H9 (cell line): ENCODE measurements at regions not wholly inside any gene's neighbourhood (a gene's known extent, or its start where the extent isn't known, plus 50 kb on each side); places are given as distances from the start of the nearest gene placed in this dataset.

Experiments used
- DNase-seq: peaks from one replicate; pipeline ENCODE4 v3.0.0-alpha.2; 2017
- H2AFZ ChIP-seq: one replicate; pipeline ENCODE4 v1.6.1; 2013; ENCODE audit warnings: mild to moderate bottlenecking, low read length, control low read depth, moderate library complexity
- H2AK5ac ChIP-seq: 2 replicates; pipeline ENCODE4 v1.6.1; 2013; ENCODE audit warnings: low read length, control low read depth, mixed read lengths; ENCODE audit not compliant: insufficient read length
- H2BK120ac ChIP-seq: one replicate; pipeline ENCODE4 v1.6.1; 2013; ENCODE audit warnings: low read depth, mild to moderate bottlenecking, low read length, control low read depth, inconsistent platforms; ENCODE audit not compliant: poor library complexity, severe bottlenecking
- H2BK12ac ChIP-seq: 2 replicates; pipeline ENCODE4 v1.6.1; 2013; ENCODE audit warnings: low read length, control low read depth, mixed read lengths, low read depth; ENCODE audit not compliant: insufficient read length
- H2BK15ac ChIP-seq: 2 replicates; pipeline ENCODE4 v1.6.1; 2013; ENCODE audit warnings: low read depth, low read length, control low read depth
- H2BK20ac ChIP-seq: one replicate; pipeline ENCODE4 v1.6.1; 2013; ENCODE audit warnings: low read depth, mild to moderate bottlenecking, low read length, control low read depth, inconsistent platforms; ENCODE audit not compliant: poor library complexity, severe bottlenecking
- H2BK5ac ChIP-seq: 2 replicates; pipeline ENCODE4 v1.6.1; 2013; ENCODE audit warnings: low read length, control low read depth, mixed read lengths; ENCODE audit not compliant: insufficient read length
- H3K14ac ChIP-seq: 2 replicates; pipeline ENCODE4 v1.6.1; 2013; ENCODE audit warnings: low read length, control low read depth; ENCODE audit not compliant: insufficient read depth
- H3K18ac ChIP-seq: 2 replicates; pipeline ENCODE4 v1.6.1; 2013; ENCODE audit warnings: low read depth, mild to moderate bottlenecking, mixed read lengths, low read length, control low read depth; ENCODE audit not compliant: insufficient read length
- H3K23ac ChIP-seq: 2 replicates; pipeline ENCODE4 v1.6.1; 2013; ENCODE audit warnings: low read length, control low read depth, mixed read lengths, low read depth; ENCODE audit not compliant: insufficient read length
- H3K23me2 ChIP-seq: 2 replicates; pipeline ENCODE4 v1.6.1; 2013; ENCODE audit warnings: low read depth, mild to moderate bottlenecking, mixed read lengths, low read length, control low read depth; ENCODE audit not compliant: insufficient read length, poor library complexity, severe bottlenecking
- H3K27ac ChIP-seq: 2 replicates; pipeline ENCODE4 v1.5.1; 2013; ENCODE audit warnings: low read length, control low read depth, mixed read lengths, low read depth; ENCODE audit not compliant: insufficient read length
- H3K27me3 ChIP-seq: 2 replicates; pipeline ENCODE4 v1.6.1; 2013; ENCODE audit warnings: low read length, control low read depth, inconsistent platforms; ENCODE audit not compliant: insufficient read depth
- H3K4ac ChIP-seq: 2 replicates; pipeline ENCODE4 v1.6.1; 2013; ENCODE audit warnings: low read depth, mild to moderate bottlenecking, control low read depth, inconsistent platforms, low read length, moderate library complexity
- H3K4me1 ChIP-seq: 2 replicates; pipeline ENCODE4 v1.6.1; 2013; ENCODE audit warnings: low read length, control low read depth, inconsistent platforms; ENCODE audit not compliant: insufficient read depth
- H3K4me2 ChIP-seq: 2 replicates; pipeline ENCODE4 v1.6.1; 2013; ENCODE audit warnings: low read length, control low read depth, mixed read lengths; ENCODE audit not compliant: insufficient read length, insufficient read depth
- H3K56ac ChIP-seq: 2 replicates; pipeline ENCODE4 v1.6.1; 2013; ENCODE audit warnings: low read depth, mild to moderate bottlenecking, mixed read lengths, low read length, control low read depth; ENCODE audit not compliant: insufficient read length
- H3K79me1 ChIP-seq: 2 replicates; pipeline ENCODE4 v1.6.1; 2013; ENCODE audit warnings: low read depth, mild to moderate bottlenecking, moderate library complexity, low read length, control low read depth, inconsistent platforms; ENCODE audit not compliant: insufficient read depth, poor library complexity, severe bottlenecking
- H3K79me2 ChIP-seq: 2 replicates; pipeline ENCODE4 v1.6.1; 2013; ENCODE audit warnings: low read length, control low read depth, inconsistent platforms; ENCODE audit not compliant: insufficient read depth
- H3K9ac ChIP-seq: 2 replicates; pipeline ENCODE4 v1.6.1; 2013; ENCODE audit warnings: low read length, control low read depth, mixed read lengths; ENCODE audit not compliant: insufficient read length; ENCODE audit errors: extremely low read depth
- H3K9me3 ChIP-seq: one replicate; pipeline ENCODE4 v1.6.1; 2013; ENCODE audit warnings: low read depth, low read length, inconsistent platforms; ENCODE audit not compliant: control insufficient read depth
- H3T11ph ChIP-seq: one replicate; pipeline ENCODE4 v1.6.1; 2013; ENCODE audit warnings: mild to moderate bottlenecking, low read length, control low read depth, inconsistent platforms
- H4K20me1 ChIP-seq: one replicate; pipeline ENCODE4 v1.6.1; 2013; ENCODE audit not compliant: control insufficient read depth, insufficient read length, insufficient read depth
- H4K5ac ChIP-seq: 2 replicates; pipeline ENCODE4 v1.6.1; 2013; ENCODE audit warnings: low read depth, mild to moderate bottlenecking, mixed read lengths, low read length, control low read depth; ENCODE audit not compliant: insufficient read length
- H4K8ac ChIP-seq: replicated peaks from 2 replicates; pipeline ENCODE4 v1.6.1; 2013; ENCODE audit warnings: low read length, control low read depth, mixed read lengths, low read depth; ENCODE audit not compliant: insufficient read length
- H4K91ac ChIP-seq: 2 replicates; pipeline ENCODE4 v1.6.1; 2013; ENCODE audit warnings: low read depth, mild to moderate bottlenecking, moderate library complexity, mixed read lengths, low read length, control low read depth; ENCODE audit not compliant: insufficient read length
- H3K27ac Mint-ChIP-seq, 3 experiments: 2 replicates in 2 of 3; 3 replicates in 1 of 3; pipeline ENCODE4 v1.8.0; 2020 to 2021; ENCODE audit warnings: mixed read lengths in 3 of 3, mild to moderate bottlenecking in 1 of 3, moderate library complexity in 1 of 3
- H3K27me3 Mint-ChIP-seq: 2 replicates; pipeline ENCODE4 v1.8.0; 2021; ENCODE audit warnings: low read depth, mild to moderate bottlenecking, moderate library complexity, mixed read lengths
- H3K36me3 Mint-ChIP-seq, 3 experiments: 2 replicates in 2 of 3; 3 replicates in 1 of 3; pipeline ENCODE4 v1.8.0; 2020 to 2021; ENCODE audit warnings: low read depth in 3 of 3, mixed read lengths in 3 of 3; ENCODE audit not compliant: insufficient read depth in 1 of 3
- H3K4me1 Mint-ChIP-seq, 2 experiments: 2 replicates each; pipeline ENCODE4 v1.8.0; 2020; ENCODE audit warnings: mixed read lengths in 2 of 2
- H3K4me3 Mint-ChIP-seq, 2 experiments: 2 replicates in 1 of 2; 3 replicates in 1 of 2; pipeline ENCODE4 v1.8.0; 2020 to 2021; ENCODE audit warnings: mild to moderate bottlenecking in 2 of 2, mixed read lengths in 2 of 2, moderate library complexity in 1 of 2
- H3K9me3 Mint-ChIP-seq, 2 experiments: 2 replicates in 1 of 2; 3 replicates in 1 of 2; pipeline ENCODE4 v1.8.0; 2020; ENCODE audit warnings: mild to moderate bottlenecking in 2 of 2, mixed read lengths in 2 of 2, moderate library complexity in 1 of 2
- CTCF ChIP-seq: fragments of 200-600 bp; sonication (generic); conservative IDR thresholded peaks from 3 replicates; pipeline ENCODE4 v1.8.0; 2021; ENCODE audit warnings: antibody characterized with exemption, mild to moderate bottlenecking
- WGBS: extraction: QIAGEN DNeasy Blood & Tissue Kit; methylation state at CpG from one replicate; pipeline ENCODE4 v1.1.7; 2013; ENCODE audit warnings: missing lambda C conversion rate, low lambda C conversion rate, mixed read lengths; ENCODE audit not compliant: insufficient read length; ENCODE audit errors: extremely low coverage; 5-methylcytosine and 5-hydroxymethylcytosine counted together

- Histone ChIP-seq H2BK12ac (no peak overlapping the region), H4K91ac (no peak overlapping the region), H2BK20ac (no peak overlapping the region), H2BK5ac (no peak overlapping the region), H3K56ac (no peak overlapping the region), H2BK120ac (no peak overlapping the region), H3K18ac (no peak overlapping the region), H3K9me3 (no peaks in the 10 kb centered on the region), H3K4ac (no peak overlapping the region), H3K27me3 (no peaks in the 10 kb centered on the region), H3K4me1 (no peaks in the 10 kb centered on the region), H4K5ac (no peak overlapping the region), H2BK15ac (no peak overlapping the region), H3K79me1 (no peaks in the 10 kb centered on the region), H3K23ac (no peak overlapping the region), H2AFZ (no peak overlapping the region), H3K14ac (no peak overlapping the region), H4K8ac (no peak overlapping the region), H3K4me2 (no peak overlapping the region), H3K79me2 (no peaks in the 10 kb centered on the region), H3K27ac (no peak overlapping the region), H3K9ac (no peak overlapping the region), H3T11ph (no peak overlapping the region), H4K20me1 (no peaks in the 10 kb centered on the region), H2AK5ac (no peak overlapping the region), H3K23me2 (no peaks in the 10 kb centered on the region)
- Mint-ChIP-seq H3K4me3 (no peak overlapping the region), H3K27me3 (no peaks in the 10 kb centered on the region), H3K4me1 (no peaks in the 10 kb centered on the region), H3K9me3 (peaks cover 0 to 2% of the 10 kb centered on the region in 2 experiments; a peak in 2 of 5 replicates), H3K27ac (no peak overlapping the region), H3K36me3 (no peaks in the 10 kb centered on the region)
- DNase-seq: no peak
- TF ChIP-seq CTCF: no peak
- no CpG with 5 or more reads among the region's 5 CpGs for WGBS
Observed at GRCh38 chr4:127080141-127080540, 552.6 kb upstream of the INTU start.
